Activated CD8-positive, alpha-beta T cell treated with anti-CD3 and anti-CD28 coated beads, Interleukin-2, amount 10 ng/mL, durations not matched to agents 7 days and 5 days (primary cell): ENCODE measurements at regions not wholly inside any gene's neighbourhood (a gene's known extent, or its start where the extent isn't known, plus 50 kb on each side); places are given as distances from the start of the nearest gene placed in this dataset.
"Not testable (repeated sequence)": the region's sequence is repeated elsewhere in the genome, so short reads cannot be mapped to it uniquely, and the experiment has no call there.

Experiments used
- ATAC-seq: fragments of 150-1000 bp; cut with Tn5 transposase; one replicate; pipeline ENCODE4 v1.10.0; 2021; ENCODE audit warnings: moderate library complexity
- CTCF ChIA-PET: fragments of 350-600 bp; sonication (Branson Sonifier 250); formaldehyde crosslinking; loops from one replicate; lab custom pipeline; 2021; ENCODE audit warnings: antibody characterized with exemption; lab: Charles Lee
- POLR2A ChIA-PET: fragments of 350-600 bp; sonication (Branson Sonifier 250); formaldehyde crosslinking; loops from one replicate; lab custom pipeline; 2021; ENCODE audit warnings: antibody characterized with exemption; lab: Charles Lee
- DNase-seq: peaks from one replicate; pipeline ENCODE4 v3.0.0-alpha.2; 2020
- H3K27ac Mint-ChIP-seq: one replicate; pipeline ENCODE4 v1.8.0; 2021; ENCODE audit warnings: mild to moderate bottlenecking, mixed read lengths
- H3K27me3 Mint-ChIP-seq: one replicate; pipeline ENCODE4 v1.8.0; 2021; ENCODE audit warnings: low read depth, mixed read lengths
- H3K36me3 Mint-ChIP-seq: one replicate; pipeline ENCODE4 v1.8.0; 2021; ENCODE audit warnings: low read depth, mixed read lengths
- H3K4me1 Mint-ChIP-seq: one replicate; pipeline ENCODE4 v1.8.0; 2021; ENCODE audit warnings: low read depth, mixed read lengths
- H3K4me3 Mint-ChIP-seq: one replicate; pipeline ENCODE4 v1.8.0; 2021; ENCODE audit warnings: mild to moderate bottlenecking, mixed read lengths
- H3K9me3 Mint-ChIP-seq: one replicate; pipeline ENCODE4 v1.8.0; 2022; ENCODE audit warnings: mixed read lengths; ENCODE audit not compliant: insufficient read depth

- ChIA-PET CTCF (no interaction called here), POLR2A (no interaction called here)
- Mint-ChIP-seq H3K27me3 (peaks cover 2% of the 10 kb centered on the region), H3K36me3 (no peaks in the 10 kb centered on the region), H3K27ac (no peak overlapping the region), H3K9me3 (no peaks in the 10 kb centered on the region), H3K4me3 (no peak overlapping the region), H3K4me1 (no peaks in the 10 kb centered on the region)
- ATAC-seq: no peak
- DNase-seq: no peak
These were observed 74.1 kb upstream of the WDR44 start for GRCh38 chrX:118271775-118272174.

GRCh38 chrX:118272242-118272641, 73.7 kb upstream of the WDR44 start:
- Mint-ChIP-seq H3K27me3 (peaks cover 2% of the 10 kb centered on the region), H3K4me3 (no peak overlapping the region), H3K36me3 (no peaks in the 10 kb centered on the region), H3K4me1 (no peaks in the 10 kb centered on the region), H3K9me3 (no peaks in the 10 kb centered on the region), H3K27ac (no peak overlapping the region)
- CTCF ChIA-PET: no interaction called here
- ATAC-seq: no peak
- DNase-seq: no peak
- POLR2A ChIA-PET: no interaction called here

- ChIA-PET CTCF (no interaction called here), POLR2A (no interaction called here)
- ATAC-seq (no peak), DNase-seq (no peak)
- Mint-ChIP-seq H3K27ac (no peak overlapping the region), H3K4me1 (no peaks in the 10 kb centered on the region), H3K36me3 (no peaks in the 10 kb centered on the region), H3K9me3 (no peaks in the 10 kb centered on the region), H3K27me3 (no peaks in the 10 kb centered on the region), H3K4me3 (no peak overlapping the region)
These were observed 59.7 kb upstream of the WDR44 start for GRCh38 chrX:118286066-118286762.

- ATAC-seq, POLR2A ChIA-PET, H3K4me3 Mint-ChIP-seq, CTCF ChIA-PET, H3K9me3 Mint-ChIP-seq, H3K36me3 Mint-ChIP-seq, H3K27me3 Mint-ChIP-seq, H3K27ac Mint-ChIP-seq, H3K4me1 Mint-ChIP-seq, DNase-seq: not testable (repeated sequence)
These were observed 50.1 kb upstream of the WDR44 start for GRCh38 chrX:118295818-118296217.
